Activated naive CD4-positive, alpha-beta T cell (primary cell): ENCODE measurements at regions not wholly inside any gene's neighbourhood (a gene's known extent, or its start where the extent isn't known, plus 50 kb on each side); places are given as distances from the start of the nearest gene placed in this dataset.
A peak's percentile ranks its signal among the peaks of the same experiment; 100 is the strongest.

Experiments
- DNase-seq, 4 experiments: peaks; one replicate each; lab custom pipeline; 2025; lab: John Stamatoyannopoulos, UW

DNA sequence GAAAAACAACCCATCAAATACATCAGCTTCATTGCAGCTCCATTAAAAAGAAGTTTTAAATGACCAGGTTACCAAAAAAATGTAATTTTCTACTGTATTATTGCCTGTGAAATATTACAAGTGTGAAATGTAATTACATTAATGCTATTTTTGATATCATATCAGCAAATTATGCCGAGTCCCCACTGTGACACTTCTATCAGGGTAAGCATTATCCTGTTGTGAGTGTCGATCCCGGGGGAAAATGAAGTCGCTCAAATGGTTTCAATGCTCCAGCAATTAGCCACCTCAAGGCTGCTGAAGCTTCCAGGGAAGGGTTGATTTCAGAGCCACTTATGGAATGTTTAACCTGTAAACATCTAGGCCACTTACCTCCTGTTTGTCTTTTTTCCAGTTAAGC is 70.4 kb downstream of the RCN1 start:
- DNase-seq, result no peak

DNA sequence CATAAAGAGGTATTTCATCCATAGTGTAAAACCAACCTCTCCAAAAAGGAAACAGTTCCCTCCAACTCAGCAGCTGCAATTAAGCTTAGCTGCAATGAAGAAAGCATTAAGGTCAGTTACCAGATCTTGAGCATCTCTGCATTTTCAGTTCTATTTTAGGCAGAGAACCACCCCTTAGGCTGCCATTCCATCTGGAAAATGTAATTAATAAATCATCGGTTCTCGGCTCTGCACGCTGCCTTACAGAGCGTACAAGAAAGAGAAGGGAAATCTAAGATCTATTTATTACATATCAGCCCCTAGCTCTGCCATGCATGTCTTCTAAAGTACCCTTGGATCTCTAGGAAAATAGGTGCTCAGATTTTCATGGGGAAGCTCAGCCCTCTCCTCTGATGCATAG is 71.5 kb downstream of the RCN1 start:
- DNase-seq, result no peak

GRCh38 chr11:32162906-32163305 is 72.0 kb downstream of the RCN1 start:
- no peak for DNase-seq

DNA sequence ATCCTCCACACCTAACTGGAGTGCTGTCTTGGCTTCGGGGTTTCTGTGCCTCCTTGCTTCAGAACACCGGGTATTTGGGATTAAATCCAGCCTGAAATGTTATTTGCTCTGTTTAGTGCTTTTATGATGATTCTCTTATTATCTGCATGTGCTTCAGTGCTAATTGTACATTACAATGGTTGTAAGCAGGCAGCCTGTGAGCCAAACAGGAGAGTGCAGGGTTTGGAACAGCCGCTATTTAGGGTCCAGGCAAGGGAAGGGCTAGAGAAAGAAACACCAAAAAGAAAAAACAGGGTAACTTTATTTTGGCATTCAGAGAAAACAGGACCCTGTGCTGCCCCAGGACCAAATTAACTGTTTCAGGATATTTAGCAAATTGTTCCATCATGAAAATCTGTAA is 72.7 kb downstream of the RCN1 start:
- DNase-seq, result no peak

DNA sequence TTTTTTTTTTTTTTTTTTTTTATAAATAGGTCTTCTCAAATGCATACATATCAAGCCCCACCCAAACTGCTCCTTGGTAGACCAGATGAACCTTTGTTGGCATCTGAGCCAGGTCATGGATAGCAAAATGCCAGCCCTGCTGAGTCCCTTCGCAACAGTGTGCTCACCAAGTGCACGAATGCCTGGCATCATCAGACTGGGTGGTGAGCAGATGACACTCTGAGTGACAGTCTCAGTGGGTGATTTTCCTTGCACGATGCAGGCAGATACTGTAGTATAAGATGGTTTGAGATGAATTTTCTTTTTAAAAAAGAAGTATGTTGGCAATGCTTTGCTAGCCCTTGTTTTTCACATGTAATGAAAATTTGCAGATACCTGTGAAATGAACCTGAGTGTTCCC is 74.0 kb downstream of the RCN1 start:
- DNase-seq, result no peak

GRCh38 chr11:32168924-32169323 is 78.0 kb downstream of the RCN1 start:
- no peak for DNase-seq

- no peak for DNase-seq
Measured at GRCh38 chr11:32171445-32171844, 80.6 kb downstream of the RCN1 start.

DNA sequence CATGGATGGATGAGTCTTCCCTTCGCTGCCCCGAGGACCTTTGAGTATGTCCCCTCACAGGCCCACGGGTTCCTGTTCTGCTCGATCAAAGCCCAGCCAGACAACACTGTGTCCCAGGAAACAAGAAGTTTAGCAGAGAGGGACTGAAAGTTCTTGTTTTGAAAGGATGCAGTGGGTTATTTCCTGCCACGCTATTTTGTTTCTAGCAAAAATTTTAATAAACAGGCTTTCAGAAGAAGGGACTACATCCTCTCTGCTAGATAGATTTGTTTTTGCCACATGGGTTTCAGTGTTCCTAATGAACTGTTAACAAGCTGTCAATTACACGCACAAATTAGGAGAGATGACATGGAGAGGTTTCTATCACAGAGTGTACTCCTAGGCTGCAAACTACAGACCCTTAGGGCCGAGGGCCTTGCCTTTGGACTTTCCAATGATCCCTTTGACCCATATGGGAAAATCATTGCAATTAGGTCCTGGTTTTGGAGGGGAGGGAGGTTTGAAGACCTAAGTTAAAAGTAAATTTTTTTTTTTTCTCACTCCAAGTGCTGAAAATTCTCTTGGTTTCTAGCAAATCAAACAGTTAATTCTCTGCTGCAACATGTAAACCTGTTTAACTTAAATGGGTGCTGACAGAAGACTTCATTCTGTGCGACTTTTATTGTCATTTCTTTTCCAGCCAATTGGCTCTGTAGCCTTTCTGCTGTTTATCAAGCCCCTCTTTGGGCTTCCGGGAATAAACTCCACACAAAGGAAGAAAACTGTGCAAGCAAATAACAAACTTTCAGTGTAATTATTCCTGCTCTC is 81.4 kb downstream of the RCN1 start:
- no peak for DNase-seq

DNA sequence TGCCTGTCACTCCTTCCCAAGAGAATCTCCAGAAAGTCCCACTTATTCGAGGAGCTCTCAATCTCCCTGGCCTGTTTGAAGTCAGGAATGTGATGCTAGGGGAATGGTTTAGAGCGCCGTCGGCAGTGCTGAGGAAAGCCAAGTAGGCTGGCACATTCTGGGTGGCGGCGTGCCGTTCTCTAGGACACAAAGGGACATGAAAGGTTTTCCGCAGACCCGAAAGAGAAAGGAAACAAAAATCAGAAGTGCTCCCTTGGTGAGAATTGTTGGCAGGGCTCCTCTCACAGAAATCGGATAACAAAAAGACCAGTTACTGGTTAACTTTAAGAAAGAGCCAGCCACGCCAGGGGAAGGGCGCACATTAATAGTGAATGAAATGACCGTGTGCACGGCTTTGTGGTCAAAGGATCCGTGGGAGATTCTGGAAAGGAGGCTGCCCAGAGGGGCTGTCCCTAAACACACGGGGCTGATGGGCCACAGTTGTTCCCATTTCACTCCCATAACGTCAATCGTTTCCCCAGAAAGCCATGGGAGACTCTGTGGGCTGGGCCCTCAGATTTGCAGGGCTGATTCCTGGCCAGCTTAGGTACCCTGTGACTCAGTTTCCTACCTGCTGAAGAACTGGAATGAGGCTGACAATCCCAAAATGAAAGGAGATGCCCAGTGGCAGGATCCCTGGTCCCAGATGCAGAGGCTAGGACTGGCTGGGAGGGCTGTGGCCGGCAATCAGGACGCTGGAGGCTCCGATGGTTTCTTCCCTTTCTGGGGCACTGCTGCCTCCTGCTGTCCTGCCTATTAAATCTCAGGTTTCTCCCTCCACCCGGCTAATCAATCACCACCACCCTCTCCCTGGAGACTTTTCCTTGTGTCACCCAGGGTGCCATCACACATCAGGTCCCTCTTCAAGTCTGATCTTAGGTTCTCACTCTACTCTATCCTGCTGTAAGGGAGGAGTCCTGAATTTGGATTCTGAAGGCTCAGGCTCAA is 82.3 kb downstream of the RCN1 start:
- DNase-seq, result no peak

- no peak for DNase-seq
Measured at GRCh38 chr11:32173977-32174376, 83.1 kb downstream of the RCN1 start.

- peak; percentile 37 to 63 (median 44) for DNase-seq
Measured at GRCh38 chr11:32176223-32176934, 85.5 kb downstream of the RCN1 start.

DNA sequence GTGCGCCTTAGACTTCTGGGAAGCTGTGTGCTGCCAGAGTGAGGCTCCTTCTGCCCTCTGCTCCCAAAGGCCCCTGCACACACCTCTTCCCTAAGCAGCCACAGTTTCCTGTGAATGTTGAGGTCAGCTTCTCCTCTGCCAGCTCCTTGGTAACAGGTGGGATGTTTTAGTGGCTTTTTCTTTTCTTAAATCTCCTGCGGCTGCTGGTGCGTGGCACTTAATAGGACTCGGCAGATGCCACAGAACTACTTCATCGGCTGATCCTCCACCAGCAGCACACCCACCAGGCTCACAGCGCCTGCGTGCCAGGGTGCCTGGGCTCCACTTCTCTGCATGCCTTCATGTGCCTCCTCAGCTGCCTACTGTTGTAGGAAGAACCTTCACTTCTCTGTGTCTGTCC is 87.8 kb downstream of the RCN1 start:
- no peak for DNase-seq

DNA sequence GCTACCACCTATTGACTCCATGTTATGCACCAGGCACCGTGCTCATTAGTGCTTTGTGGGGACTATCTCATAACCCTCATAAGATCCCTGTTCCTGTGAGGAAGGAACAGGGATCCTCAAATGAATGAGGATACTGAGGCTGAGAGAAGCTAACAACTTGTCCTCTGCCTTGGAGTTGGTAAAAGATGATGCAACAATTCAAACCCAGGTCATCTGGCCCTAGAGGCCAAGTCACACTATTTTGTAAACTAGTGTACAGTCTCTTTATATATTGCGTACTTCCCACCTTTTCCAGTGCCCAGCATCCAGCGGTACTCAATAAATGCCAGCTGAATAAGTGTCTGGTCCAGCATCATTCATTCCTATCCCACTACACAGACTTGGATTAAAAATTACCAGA is 92.6 kb downstream of the RCN1 start:
- DNase-seq, result no peak

DNA sequence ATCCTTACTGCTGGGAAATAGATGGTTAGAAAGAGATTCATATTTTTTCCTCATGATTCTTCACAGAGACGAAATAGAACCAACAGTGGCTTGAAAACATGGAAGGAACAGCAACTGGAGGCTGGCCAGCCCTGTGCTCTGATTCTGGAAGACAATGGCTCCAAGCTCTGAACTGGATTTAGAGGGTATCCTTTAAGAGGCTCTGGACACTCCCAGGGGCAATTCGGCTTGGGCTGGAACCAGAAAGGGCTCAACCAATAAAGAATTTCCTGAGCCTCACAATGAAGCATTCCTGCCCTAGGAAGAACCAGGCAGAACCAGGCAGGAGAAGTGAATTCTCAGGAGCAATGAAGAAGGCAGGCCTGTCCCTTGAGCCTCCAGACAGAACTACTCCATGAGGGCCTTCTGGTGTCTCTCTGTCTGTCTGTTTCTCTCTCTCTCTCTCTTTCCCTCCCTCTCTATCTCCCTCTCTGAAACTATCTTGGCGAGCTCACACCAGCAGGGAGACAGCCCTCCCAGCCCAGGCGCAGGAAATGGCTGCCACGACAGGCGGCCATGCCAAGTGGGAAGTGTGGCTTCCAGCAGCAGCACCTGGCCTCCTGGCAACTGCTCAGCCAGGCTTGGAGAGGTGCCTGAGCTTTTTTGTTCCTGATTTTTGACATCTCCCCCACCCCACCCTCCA is 93.3 kb downstream of the RCN1 start:
- no peak for DNase-seq

- no peak for DNase-seq
Measured at GRCh38 chr11:32184723-32185376, 94.0 kb downstream of the RCN1 start.

DNA sequence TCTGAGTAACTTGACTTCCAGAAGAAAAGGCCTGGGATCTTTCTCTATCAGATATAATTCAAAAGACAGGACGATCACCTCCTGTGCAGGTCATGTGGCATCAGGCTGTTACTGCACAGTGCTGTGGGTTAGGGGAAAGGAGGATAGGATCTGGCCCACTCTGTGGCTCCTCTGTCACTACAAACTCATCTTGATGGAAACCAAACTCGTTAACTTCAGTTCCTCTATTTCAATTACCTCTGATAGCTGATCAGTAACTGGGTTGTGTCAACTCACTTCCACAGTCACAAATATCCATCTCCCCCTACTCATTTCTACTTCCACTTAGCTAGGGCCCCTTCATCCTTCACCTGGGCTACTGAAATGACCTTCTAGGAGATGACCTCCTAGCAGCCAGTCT is 95.2 kb downstream of the RCN1 start:
- no peak for DNase-seq

DNA sequence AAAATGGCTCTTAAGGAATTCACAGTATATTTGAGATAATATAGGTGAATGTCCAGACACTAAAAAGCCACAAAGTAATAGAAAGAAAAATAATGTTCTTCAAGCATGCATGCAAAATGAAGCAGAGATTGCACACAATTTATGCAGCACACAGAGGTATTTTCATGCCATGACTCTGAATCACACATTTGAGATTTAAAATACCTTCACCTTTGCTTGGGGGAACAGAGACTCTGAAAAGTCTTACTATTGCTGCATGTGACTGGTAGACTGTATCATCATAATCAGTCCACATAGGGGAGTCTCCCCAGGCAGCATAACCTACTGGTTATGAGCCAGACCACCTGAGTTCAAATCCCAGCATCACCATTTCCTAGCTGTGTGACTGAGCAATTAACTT is 96.2 kb downstream of the RCN1 start:
- DNase-seq, result no peak

DNA sequence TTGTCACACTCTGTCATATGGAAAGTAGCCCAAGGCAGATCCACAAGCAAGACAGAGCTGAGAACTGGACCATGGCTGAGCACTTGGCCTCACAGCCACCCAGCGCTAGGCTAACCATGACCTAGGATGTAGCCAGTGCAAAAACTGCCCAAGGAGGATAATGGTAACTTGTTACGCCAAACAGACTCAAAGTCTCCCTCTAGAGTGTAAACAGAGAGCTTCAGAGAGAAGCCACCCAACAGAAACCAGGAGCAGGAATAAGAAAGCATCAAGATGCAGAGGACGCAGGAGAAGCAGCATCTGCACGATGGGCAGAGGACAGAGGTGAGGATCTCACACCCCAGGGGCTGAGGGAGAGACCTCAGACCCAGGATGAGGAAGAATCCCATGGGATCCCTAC is 97.9 kb downstream of the RCN1 start:
- DNase-seq, result no peak

- DNase-seq, result no peak
Measured at GRCh38 chr11:32196137-32196536, 105.3 kb downstream of the RCN1 start.

DNA sequence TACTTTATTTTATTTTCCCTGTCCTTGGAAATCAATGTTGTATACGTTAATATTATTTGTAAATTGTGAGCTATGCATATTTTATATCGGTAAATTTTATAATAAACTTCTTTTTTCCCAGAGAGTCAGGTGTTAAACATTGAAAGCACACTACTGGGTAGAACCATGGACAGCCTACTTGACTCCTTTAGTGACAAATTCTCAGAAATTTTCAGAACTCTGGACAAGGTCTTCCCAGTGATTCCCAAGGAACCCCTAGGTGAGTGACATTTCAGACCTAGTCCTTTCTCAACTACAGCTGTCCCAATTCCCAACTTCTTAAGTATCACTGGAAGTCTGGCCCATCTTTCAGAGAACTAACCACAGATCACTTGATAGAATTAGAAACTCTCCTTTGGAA is 107.2 kb downstream of the RCN1 start:
- no peak for DNase-seq

- DNase-seq, result no peak
Measured at GRCh38 chr11:32200136-32200847, 109.4 kb downstream of the RCN1 start.
